WERI-Rb-1 (cell line): ENCODE measurements at regions not wholly inside any gene's neighbourhood (a gene's known extent, or its start where the extent isn't known, plus 50 kb on each side); places are given as distances from the start of the nearest gene placed in this dataset.
"Not testable (repeated sequence)": the region's sequence is repeated elsewhere in the genome, so short reads cannot be mapped to it uniquely, and the experiment has no call there.

Source experiments
- DNase-seq: peaks from one replicate; pipeline ENCODE4 v3.0.0-alpha.2; 2020
- H3K27ac ChIP-seq: fragments of 250-450 bp; sonication (Bioruptor Pico); 2 replicates; pipeline ENCODE4 v1.5.1; 2020; ENCODE audit warnings: mild to moderate bottlenecking, moderate library complexity
- H3K27me3 ChIP-seq: fragments of 250-450 bp; sonication (Bioruptor Pico); 2 replicates; pipeline ENCODE4 v1.5.1; 2021; ENCODE audit warnings: mild to moderate bottlenecking, low read depth, moderate library complexity; ENCODE audit not compliant: insufficient read depth, severe bottlenecking
- H3K36me3 ChIP-seq: fragments of 250-450 bp; sonication (Bioruptor Pico); 2 replicates; pipeline ENCODE4 v1.5.1; 2020; ENCODE audit warnings: mild to moderate bottlenecking, moderate library complexity
- H3K4me3 ChIP-seq: 2 replicates; pipeline ENCODE4 v1.5.1; 2011; ENCODE audit warnings: low read depth, mild to moderate bottlenecking, control low read depth, low read length
- H3K9me3 ChIP-seq: fragments of 250-450 bp; sonication (Bioruptor Pico); 2 replicates; pipeline ENCODE4 v1.5.1; 2021; ENCODE audit warnings: mild to moderate bottlenecking, moderate library complexity; ENCODE audit not compliant: severe bottlenecking
- TF ChIP-seq, protein P1 (sequence below): IDR thresholded peaks from 2 replicates; pipeline ENCODE4 v1.5.1; 2011; ENCODE audit warnings: low read depth, mild to moderate bottlenecking, control low read depth, inconsistent platforms, low read length

DNA sequence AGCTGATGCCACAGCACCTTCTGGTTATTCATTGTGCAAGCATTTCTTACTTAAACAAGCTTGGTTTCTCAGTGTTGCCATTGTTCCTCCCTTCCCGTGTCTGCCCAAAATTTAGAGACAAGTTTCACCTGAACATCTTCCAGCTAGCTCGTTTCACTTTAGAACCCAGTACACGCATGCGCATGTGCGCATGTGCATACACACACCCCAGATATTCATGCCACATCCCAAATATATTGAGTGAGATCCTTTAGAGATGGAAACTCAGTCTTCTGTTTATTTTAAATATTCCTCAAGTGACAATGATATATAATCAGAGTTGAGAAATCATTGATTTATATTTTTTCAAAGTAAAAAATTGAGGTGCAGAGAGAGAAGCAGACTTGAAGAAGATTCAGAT lies 147.6 kb downstream of the PLK2 start:
- DNase-seq: no peak
- H3K27me3 ChIP-seq: no peaks in the 10 kb centered on the region
- H3K4me3 ChIP-seq: no peak overlapping the region
- H3K27ac ChIP-seq: no peak overlapping the region
- no peaks in the 10 kb centered on the region for H3K9me3 ChIP-seq
- no peaks in the 10 kb centered on the region for H3K36me3 ChIP-seq
- TF ChIP-seq, protein P1, sequence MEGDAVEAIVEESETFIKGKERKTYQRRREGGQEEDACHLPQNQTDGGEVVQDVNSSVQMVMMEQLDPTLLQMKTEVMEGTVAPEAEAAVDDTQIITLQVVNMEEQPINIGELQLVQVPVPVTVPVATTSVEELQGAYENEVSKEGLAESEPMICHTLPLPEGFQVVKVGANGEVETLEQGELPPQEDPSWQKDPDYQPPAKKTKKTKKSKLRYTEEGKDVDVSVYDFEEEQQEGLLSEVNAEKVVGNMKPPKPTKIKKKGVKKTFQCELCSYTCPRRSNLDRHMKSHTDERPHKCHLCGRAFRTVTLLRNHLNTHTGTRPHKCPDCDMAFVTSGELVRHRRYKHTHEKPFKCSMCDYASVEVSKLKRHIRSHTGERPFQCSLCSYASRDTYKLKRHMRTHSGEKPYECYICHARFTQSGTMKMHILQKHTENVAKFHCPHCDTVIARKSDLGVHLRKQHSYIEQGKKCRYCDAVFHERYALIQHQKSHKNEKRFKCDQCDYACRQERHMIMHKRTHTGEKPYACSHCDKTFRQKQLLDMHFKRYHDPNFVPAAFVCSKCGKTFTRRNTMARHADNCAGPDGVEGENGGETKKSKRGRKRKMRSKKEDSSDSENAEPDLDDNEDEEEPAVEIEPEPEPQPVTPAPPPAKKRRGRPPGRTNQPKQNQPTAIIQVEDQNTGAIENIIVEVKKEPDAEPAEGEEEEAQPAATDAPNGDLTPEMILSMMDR: no peak

DNA sequence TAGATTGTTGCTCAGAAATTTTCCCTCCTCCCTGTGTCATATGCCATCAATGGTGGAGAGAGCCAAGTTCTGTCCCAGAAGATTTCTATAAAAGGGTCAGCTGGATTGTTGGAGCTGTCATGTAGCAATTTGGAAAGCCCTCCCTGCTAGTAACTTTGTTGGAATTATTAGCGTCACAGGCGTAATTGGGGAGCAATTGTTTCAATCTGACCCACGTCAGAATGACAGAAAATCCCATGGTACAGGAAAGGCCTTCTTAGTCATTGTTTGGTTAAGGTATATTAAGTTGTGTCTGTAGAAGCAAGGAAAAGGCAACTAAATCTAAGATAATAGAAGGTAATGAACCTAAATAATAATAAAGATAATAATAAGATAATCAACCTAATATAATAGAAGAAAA lies 148.4 kb downstream of the PLK2 start:
- Histone ChIP-seq H3K4me3 (no peak overlapping the region), H3K9me3 (no peaks in the 10 kb centered on the region), H3K27ac (no peak overlapping the region), H3K27me3 (no peaks in the 10 kb centered on the region), H3K36me3 (no peaks in the 10 kb centered on the region)
- TF ChIP-seq, protein P1: no peak
- DNase-seq: no peak

DNA sequence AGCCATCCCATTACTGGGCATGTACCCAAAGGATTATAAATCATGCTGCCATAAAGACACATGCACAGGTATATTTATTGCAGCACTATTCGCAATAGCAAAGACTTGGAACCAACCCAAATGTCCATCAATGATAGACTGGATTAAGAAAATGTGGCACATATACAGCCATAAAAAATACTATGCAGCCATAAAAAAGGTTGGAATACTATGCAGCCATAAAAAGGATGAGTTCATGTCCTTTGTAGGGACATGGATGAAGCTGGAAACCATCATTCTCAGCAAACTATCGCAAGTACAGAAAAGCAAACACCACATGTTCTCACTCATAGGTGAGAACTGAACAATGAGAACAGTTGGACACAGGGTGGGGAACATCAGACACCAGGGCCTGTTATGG lies 151.5 kb downstream of the PLK2 start:
- H3K4me3 ChIP-seq, H3K27me3 ChIP-seq, H3K27ac ChIP-seq, H3K36me3 ChIP-seq, DNase-seq, H3K9me3 ChIP-seq: not testable (repeated sequence)

DNA sequence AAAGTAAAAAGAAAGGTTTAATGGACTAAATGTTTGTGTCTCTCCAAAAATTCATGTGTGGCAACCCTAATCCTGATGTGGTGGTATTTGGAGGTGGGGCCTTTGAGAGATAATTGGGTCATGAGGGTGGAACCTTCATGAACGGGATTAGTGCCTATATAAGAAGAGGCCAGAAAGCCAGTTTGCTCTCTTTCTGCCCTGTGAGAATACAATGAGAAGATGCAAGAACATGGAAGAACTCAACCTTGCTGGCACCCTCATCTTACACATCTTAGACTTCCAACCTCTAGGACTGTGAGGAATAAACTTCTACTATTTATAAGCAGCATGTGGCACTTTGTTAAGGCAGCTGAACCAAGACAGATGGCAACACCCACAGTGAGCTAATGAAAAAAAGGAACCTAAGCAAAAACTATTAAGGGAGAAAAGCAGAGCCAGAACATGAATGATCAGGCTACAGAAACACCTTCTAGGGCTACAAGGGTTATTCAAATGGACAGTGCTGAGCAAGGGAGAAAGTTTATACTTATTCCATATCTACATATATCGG lies 159.5 kb downstream of the PLK2 start:
- no peak overlapping the region for H3K27ac ChIP-seq
- TF ChIP-seq, protein P1: no peak
- DNase-seq: no peak
- no peaks in the 10 kb centered on the region for H3K9me3 ChIP-seq
- no peak overlapping the region for H3K4me3 ChIP-seq
- H3K36me3 ChIP-seq: no peaks in the 10 kb centered on the region
- no peaks in the 10 kb centered on the region for H3K27me3 ChIP-seq

DNA sequence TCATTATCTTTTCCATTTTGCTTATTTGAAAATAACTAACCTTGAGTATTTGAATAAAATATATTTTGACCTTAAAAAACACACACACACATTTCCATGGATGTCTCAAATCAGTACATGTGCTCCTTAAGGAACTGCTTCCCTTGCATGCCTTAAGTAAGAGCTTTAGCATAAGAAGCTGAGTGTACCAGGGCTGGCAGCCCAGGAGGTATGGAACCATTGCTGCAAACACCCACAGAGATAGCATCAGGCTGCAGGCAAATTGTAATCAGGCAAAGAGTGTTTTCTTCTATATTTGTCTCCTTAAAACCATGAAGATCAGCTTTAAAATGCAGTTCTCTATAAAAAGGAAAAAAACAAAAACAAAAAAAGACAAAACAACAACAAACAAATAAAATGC lies 160.6 kb downstream of the PLK2 start:
- H3K4me3 ChIP-seq: no peak overlapping the region
- TF ChIP-seq, protein P1: no peak
- H3K9me3 ChIP-seq: no peaks in the 10 kb centered on the region
- no peaks in the 10 kb centered on the region for H3K27me3 ChIP-seq
- no peaks in the 10 kb centered on the region for H3K36me3 ChIP-seq
- H3K27ac ChIP-seq: no peak overlapping the region
- no peak for DNase-seq

DNA sequence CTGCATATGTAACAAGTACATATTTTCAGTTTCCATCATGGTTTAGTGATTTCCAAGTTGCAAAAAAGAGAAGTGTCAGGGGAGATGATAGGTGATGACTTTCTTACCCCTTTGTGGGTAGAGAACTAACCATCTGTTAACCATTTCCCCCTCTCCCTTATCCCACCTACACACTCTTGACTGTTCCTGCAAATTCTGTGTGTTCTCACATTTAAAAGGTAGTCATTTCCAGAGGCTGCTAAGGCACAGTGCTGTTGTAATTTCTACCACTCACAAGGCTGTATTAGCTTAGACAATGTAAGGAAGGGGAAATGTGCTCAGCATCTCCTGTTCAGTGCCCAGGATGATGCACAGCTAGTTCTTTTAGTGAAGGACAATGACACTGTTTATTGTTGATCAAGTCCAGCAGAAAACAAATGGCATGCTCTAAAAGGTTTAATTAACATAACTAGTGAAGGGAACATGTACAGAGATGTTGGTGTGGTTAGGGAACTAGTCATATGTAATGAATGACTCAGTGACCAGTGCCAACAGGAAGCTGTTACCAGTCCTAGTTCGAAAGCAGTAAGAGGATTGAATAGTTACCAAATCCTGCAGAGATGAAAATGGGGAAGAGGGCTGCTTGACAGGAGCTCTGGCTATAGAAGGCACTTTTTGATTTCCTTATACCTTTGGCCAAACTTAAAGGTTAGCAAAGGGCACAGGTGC lies 165.1 kb downstream of the PLK2 start:
- TF ChIP-seq, protein P1: no peak
- DNase-seq: no peak
- H3K27me3 ChIP-seq: no peaks in the 10 kb centered on the region
- H3K9me3 ChIP-seq: no peaks in the 10 kb centered on the region
- no peaks in the 10 kb centered on the region for H3K36me3 ChIP-seq
- no peak overlapping the region for H3K4me3 ChIP-seq
- H3K27ac ChIP-seq: no peak overlapping the region

DNA sequence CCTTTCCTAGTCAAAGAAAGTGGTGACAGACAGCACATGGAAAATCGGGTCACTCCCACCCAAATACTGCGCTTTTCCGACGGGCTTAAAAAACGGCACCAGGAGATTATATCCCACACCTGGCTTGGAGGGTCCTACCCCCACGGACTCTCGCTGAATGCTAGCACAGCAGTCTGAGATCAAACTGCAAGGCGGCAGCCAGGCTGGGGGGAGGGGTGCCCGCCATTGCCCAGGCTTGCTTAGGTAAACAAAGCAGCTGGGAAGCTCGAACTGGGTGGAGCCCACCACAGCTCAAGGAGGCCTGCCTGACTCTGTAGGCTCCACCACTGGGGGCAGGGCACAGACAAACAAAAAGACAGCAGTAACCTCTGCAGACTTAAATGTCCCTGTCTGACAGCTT lies 171.6 kb downstream of the PLK2 start:
- H3K36me3 ChIP-seq, DNase-seq, H3K4me3 ChIP-seq, H3K27me3 ChIP-seq, H3K27ac ChIP-seq, H3K9me3 ChIP-seq: not testable (repeated sequence)
